Activated CD4-positive, alpha-beta memory T cell treated with anti-CD3 and anti-CD28 coated beads for 36 hours (primary cell): ENCODE measurements at regions not wholly inside any gene's neighbourhood (a gene's known extent, or its start where the extent isn't known, plus 50 kb on each side); places are given as distances from the start of the nearest gene placed in this dataset.
"Not testable (repeated sequence)": the region's sequence is repeated elsewhere in the genome, so short reads cannot be mapped to it uniquely, and the experiment has no call there.

Experiments used
- CTCF ChIA-PET: fragments of 350-600 bp; sonication (Branson Sonifier 250); formaldehyde crosslinking; loops from one replicate; lab custom pipeline; 2021; ENCODE audit warnings: antibody characterized with exemption, inconsistent platforms; lab: Charles Lee
- POLR2A ChIA-PET: fragments of 350-600 bp; sonication (Branson Sonifier 250); formaldehyde crosslinking; loops from one replicate; lab custom pipeline; 2021; ENCODE audit warnings: antibody characterized with exemption; lab: Charles Lee
- DNase-seq: peaks from one replicate; pipeline ENCODE4 v3.0.0-alpha.2; 2020
- H3K27ac Mint-ChIP-seq: one replicate; pipeline ENCODE4 v1.8.0; 2021; ENCODE audit warnings: mixed read lengths
- H3K27me3 Mint-ChIP-seq: one replicate; pipeline ENCODE4 v1.8.0; 2021; ENCODE audit warnings: mixed read lengths
- H3K36me3 Mint-ChIP-seq: one replicate; pipeline ENCODE4 v1.8.0; 2021; ENCODE audit warnings: mixed read lengths
- H3K4me1 Mint-ChIP-seq: one replicate; pipeline ENCODE4 v1.8.0; 2021; ENCODE audit warnings: low read depth, mixed read lengths
- H3K4me3 Mint-ChIP-seq: one replicate; pipeline ENCODE4 v1.8.0; 2021; ENCODE audit warnings: mild to moderate bottlenecking, mixed read lengths
- H3K9me3 Mint-ChIP-seq: one replicate; pipeline ENCODE4 v1.8.0; 2021; ENCODE audit warnings: mixed read lengths
- intact Hi-C: fragments of 100-400 bp; cut with micrococcal nuclease; formaldehyde crosslinking; loops from one replicate; pipeline ENCODE4 v1.15.1; 2023

DNA sequence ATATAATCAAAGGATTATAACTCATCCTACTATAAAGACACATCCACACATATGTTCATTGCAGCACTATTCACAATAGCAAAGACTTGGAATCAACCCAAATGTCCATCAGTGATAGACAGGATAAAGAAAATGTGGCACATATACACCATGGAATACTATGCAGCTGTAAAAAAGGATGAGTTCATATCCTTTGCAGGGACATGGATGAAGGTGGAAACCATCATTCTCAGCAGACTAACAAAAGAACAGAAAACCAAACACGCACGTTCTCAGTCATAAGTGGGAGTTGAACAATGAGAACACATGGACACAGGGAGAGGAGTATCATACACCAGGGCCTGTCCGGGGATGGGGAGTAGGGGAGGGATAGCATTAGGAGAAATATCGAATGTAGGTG lies 253.0 kb upstream of the ID4 start:
- CTCF ChIA-PET, H3K4me1 Mint-ChIP-seq, H3K27ac Mint-ChIP-seq, H3K4me3 Mint-ChIP-seq, H3K27me3 Mint-ChIP-seq, intact Hi-C loops, POLR2A ChIA-PET, DNase-seq, H3K36me3 Mint-ChIP-seq: not testable (repeated sequence)
- H3K9me3 Mint-ChIP-seq: peaks cover 15% of the 10 kb centered on the region

DNA sequence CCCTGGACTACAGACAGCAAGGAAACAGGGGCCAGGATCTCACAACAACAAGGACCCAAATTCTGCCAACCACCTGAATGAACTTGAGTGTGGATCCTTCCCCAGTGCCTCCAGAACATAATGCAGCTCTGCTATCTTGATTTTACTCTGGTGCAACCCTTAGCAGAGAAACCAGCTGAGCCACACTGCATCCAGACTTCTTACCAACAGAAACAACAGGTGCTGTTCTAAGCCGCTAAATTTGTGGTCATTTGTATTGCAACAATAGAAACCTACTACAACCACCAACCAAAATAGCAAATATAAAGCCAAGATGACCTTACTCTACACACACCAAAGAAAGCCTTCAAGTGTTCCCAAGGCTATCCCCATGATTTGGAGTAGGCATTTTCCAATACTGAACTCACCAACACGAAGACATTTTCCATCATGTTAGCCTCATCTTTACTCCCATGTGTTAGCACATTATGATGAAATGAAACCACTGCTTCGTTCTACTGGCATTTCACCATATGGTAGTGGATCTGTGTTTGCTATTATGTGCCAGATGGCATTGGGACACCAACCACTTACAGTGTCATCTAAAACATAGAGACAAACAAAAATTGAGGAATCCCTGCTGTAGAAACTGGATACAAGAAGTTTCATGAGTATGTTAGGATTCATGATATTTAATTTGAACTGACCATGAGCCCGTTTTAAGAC lies 249.8 kb upstream of the ID4 start:
- no peaks in the 10 kb centered on the region for H3K4me1 Mint-ChIP-seq
- DNase-seq: no peak
- POLR2A ChIA-PET: no interaction called here
- intact Hi-C loops: no loop called here
- peaks cover 9% of the 10 kb centered on the region for H3K9me3 Mint-ChIP-seq
- H3K4me3 Mint-ChIP-seq: no peak overlapping the region
- CTCF ChIA-PET: no interaction called here
- no peak overlapping the region for H3K27ac Mint-ChIP-seq
- no peaks in the 10 kb centered on the region for H3K36me3 Mint-ChIP-seq
- H3K27me3 Mint-ChIP-seq: no peaks in the 10 kb centered on the region

DNA sequence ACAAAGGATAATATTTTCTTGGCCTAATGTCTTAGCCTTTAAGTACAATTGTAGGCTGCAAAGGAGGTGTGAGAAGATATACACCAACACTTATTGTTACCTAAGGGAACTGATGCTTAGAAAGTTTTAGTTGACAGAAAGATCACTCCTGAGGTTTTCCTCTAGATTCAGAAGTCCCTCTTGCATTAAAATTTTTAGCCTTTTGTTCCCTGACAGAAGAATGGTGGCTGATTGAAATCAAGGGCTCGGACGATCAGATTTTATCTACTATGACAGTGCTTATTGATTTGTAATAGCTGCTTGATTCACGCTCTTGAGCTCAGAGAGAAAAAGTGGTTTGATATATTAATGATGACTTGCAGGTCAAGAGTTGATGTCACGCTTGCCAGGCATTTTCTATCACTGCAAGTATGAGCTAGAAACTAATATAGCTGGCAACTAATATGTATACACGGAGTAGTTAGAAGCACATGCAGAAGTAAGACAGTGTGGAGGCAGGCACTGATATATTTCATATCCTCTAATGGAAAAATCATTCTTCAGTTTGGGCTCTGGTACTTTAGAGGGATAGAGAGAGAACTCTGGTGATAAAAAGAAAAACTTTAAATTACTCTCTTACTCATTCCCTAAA lies 246.6 kb upstream of the ID4 start:
- DNase-seq: no peak
- peaks cover 5% of the 10 kb centered on the region for H3K9me3 Mint-ChIP-seq
- POLR2A ChIA-PET: no interaction called here
- H3K27ac Mint-ChIP-seq: no peak overlapping the region
- H3K36me3 Mint-ChIP-seq: no peaks in the 10 kb centered on the region
- intact Hi-C loops: no loop called here
- H3K4me1 Mint-ChIP-seq: no peaks in the 10 kb centered on the region
- H3K4me3 Mint-ChIP-seq: no peak overlapping the region
- CTCF ChIA-PET: no interaction called here
- H3K27me3 Mint-ChIP-seq: no peaks in the 10 kb centered on the region

DNA sequence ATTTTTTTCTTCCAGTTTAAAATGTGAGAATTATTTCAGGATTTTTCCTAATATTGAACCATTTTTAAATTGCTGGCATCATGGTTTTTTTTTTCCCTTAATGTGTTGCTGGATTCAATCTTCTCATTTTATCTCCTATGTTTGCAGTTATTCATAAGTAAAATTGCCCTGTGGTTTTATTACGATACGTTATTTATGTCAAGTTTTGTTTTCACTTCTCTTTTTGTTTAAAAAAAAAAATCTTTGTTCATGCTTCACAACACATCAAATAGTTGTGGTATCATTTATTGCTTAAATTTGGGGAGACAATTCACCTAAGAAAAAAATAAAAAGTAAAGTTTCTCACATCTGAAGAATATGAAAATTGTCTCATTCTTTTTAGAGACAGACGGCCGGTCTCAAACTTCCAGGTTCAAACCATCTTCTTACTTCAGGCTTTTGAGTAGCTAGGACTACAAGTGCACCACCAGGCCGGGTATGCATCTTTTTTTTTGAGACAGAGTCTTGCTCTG lies 239.3 kb upstream of the ID4 start:
- Mint-ChIP-seq H3K27me3 (no peaks in the 10 kb centered on the region), H3K36me3 (no peaks in the 10 kb centered on the region), H3K4me3 (no peak overlapping the region), H3K27ac (no peak overlapping the region), H3K4me1 (no peaks in the 10 kb centered on the region), H3K9me3 (no peaks in the 10 kb centered on the region)
- CTCF ChIA-PET: no interaction called here
- POLR2A ChIA-PET: no interaction called here
- intact Hi-C loops: no loop called here
- DNase-seq: no peak

DNA sequence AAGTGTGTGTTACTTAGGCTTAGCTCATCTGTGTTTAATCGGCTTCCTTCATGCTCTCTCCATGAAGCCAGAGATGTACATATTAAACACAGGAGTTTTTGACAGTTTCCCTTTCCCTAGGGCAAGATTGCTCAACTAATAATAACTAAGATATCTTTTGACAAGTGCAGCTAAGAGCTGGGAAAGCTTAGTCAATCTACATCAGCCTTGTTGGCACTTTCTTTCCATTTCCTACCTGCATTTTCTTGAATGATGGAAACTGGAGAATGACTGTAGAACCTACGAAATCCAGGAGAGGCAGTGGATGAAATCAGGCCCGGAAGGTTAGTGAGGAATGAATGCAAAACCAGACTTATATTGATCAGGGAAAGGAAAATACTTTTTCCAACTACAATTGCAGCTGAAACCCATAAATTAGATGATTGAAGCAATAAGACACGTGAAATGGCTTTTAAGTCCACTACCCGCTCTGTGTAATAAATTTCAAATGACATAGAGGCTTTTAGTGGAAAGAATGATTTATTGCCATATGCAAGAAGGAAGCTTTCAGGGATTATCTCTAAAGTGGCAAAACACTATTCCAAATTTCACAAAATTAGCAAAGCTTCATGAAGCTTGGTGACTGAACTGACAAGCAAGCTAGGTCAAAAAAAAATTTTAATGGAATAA lies 237.2 kb upstream of the ID4 start:
- POLR2A ChIA-PET: no interaction called here
- Mint-ChIP-seq H3K9me3 (no peaks in the 10 kb centered on the region), H3K27ac (no peak overlapping the region), H3K4me3 (no peak overlapping the region), H3K4me1 (no peaks in the 10 kb centered on the region), H3K36me3 (no peaks in the 10 kb centered on the region), H3K27me3 (no peaks in the 10 kb centered on the region)
- no peak for DNase-seq
- intact Hi-C loops: no loop called here
- CTCF ChIA-PET: no interaction called here

DNA sequence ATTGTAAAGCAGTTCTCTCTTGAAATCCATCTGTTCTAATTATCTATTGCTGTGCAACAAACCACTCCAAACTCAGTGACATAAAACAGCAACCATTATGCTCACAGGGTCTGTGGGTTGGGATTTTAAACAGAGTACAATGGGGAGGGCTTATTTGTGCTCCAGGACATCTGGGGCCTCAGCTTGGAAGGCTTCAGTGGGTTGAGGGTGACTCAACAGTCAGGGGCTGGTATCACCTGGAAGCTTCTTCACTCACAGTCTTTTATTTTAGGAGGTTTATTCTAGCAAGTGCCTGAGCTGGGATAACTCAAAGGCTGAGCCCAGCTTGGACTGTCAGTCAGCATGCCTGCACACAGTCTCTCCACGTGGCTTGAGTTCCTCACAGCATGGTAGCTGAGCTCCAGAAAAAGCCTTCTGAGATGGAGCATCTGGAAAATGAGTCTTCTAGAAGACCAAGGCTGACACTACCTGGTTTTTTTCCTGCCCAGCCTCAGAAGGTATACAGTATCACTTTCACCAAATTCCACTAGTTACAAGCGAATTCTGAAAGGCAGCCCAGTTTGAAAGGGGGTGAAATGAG lies 234.6 kb upstream of the ID4 start:
- no peak overlapping the region for H3K27ac Mint-ChIP-seq
- no peaks in the 10 kb centered on the region for H3K9me3 Mint-ChIP-seq
- no peaks in the 10 kb centered on the region for H3K4me1 Mint-ChIP-seq
- intact Hi-C loops: no loop called here
- no peak for DNase-seq
- CTCF ChIA-PET: no interaction called here
- POLR2A ChIA-PET: no interaction called here
- no peak overlapping the region for H3K4me3 Mint-ChIP-seq
- no peaks in the 10 kb centered on the region for H3K27me3 Mint-ChIP-seq
- no peaks in the 10 kb centered on the region for H3K36me3 Mint-ChIP-seq

DNA sequence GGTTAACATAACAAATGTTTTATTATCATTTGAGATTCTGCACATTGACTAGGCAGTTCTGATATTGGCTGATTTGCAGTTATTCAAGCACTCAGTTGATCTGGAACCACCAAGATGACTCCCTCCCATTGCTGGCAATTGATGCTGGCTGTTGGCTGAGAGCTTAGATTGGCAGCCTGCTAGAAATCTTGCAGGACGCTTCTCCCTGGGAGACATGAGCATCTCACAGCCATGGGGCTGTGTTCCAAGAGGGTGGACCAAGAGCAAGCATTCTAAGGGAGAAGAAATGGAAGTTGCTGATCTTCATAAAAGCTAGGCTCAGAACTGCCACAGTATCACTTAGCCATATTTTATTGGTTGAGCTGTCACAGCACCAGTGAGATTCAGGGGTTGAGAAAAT lies 233.4 kb upstream of the ID4 start:
- intact Hi-C loops: no loop called here
- H3K27me3 Mint-ChIP-seq: no peaks in the 10 kb centered on the region
- no peak overlapping the region for H3K27ac Mint-ChIP-seq
- no peaks in the 10 kb centered on the region for H3K4me1 Mint-ChIP-seq
- H3K9me3 Mint-ChIP-seq: no peaks in the 10 kb centered on the region
- no peak for DNase-seq
- ChIA-PET POLR2A (no interaction called here), CTCF (no interaction called here)
- no peak overlapping the region for H3K4me3 Mint-ChIP-seq
- H3K36me3 Mint-ChIP-seq: no peaks in the 10 kb centered on the region

DNA sequence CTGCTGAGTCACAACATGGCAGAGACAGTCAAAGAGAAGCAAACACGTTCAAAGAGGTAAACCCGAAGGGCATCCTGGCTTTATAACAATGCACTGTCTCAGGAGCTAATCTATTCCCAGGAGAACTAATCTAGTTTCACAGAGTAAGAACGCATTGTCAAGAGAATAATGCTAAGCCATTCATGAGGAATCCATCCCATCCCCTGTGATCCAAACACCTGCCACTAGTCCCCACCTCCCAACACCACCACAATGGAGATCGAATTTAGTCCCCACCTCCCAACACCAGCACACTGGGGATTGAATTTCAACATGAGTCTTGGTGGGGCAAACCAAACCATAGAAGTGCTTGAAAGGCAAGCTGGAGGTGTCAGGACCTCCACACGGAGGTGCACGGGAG lies 231.5 kb upstream of the ID4 start:
- no peaks in the 10 kb centered on the region for H3K27me3 Mint-ChIP-seq
- intact Hi-C loops: no loop called here

DNA sequence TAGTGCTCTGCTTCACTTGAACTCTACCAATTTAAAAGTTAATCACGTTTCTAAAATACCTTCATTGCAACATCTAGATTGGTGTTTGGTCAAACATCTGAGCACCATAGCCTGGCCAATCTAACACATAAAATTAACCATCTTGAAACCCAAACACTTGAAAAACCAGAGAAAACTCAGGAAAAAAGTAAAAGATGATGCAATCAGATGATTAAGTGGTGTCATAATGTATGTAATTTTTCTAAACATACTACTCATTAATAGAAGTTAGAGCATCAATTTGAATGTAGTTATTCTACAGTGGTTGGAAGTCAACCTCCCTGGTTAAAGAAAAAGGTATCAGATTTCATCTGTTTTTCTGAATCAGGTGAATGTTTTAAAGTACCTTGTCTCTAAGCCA lies 228.6 kb upstream of the ID4 start:
- no peak overlapping the region for H3K27ac Mint-ChIP-seq
- no peak overlapping the region for H3K4me3 Mint-ChIP-seq
- H3K36me3 Mint-ChIP-seq: peaks cover 2% of the 10 kb centered on the region
- intact Hi-C loops: no loop called here
- no peaks in the 10 kb centered on the region for H3K27me3 Mint-ChIP-seq
- POLR2A ChIA-PET: no interaction called here
- DNase-seq: no peak
- CTCF ChIA-PET: no interaction called here
- H3K4me1 Mint-ChIP-seq: no peaks in the 10 kb centered on the region
- peaks cover 7% of the 10 kb centered on the region for H3K9me3 Mint-ChIP-seq

More for the DNA sequence above, 231.5 kb upstream of the ID4 start:
- no peaks in the 10 kb centered on the region for H3K4me1 Mint-ChIP-seq
- POLR2A ChIA-PET: no interaction called here
- no peak overlapping the region for H3K27ac Mint-ChIP-seq
- DNase-seq: no peak
- no peaks in the 10 kb centered on the region for H3K36me3 Mint-ChIP-seq
- no peak overlapping the region for H3K4me3 Mint-ChIP-seq
- CTCF ChIA-PET: no interaction called here
- H3K9me3 Mint-ChIP-seq: no peaks in the 10 kb centered on the region

DNA sequence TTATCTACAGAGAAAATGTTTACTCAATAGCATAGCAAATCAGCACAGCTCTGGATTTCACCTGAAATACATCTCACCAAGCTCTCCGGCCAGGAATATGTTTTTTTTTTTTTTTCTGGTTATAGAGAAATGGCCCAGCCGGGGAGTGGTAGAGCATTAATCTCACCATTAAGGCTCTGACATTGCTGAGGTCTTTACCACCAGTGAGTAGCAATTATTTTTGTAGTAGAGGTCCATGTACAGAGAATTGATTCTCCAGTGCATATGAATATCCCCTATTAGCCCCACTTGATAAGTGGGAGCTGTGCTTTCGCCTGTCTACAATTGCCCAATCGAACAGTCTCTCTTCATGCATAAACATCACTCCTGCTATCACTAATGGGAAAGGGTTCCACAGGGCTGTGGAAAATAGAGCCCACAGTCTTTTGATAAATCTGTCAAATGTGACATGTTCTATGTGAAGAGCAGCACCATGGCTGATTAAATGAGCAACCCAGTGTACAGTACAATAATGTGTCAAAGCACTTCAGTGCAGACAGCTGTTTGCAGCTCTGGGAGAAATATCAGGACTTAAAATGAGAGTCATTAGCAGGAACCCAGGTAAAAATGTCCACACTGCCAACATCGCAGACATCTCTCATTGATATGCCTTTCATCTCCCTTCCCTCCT lies 227.1 kb upstream of the ID4 start:
- Mint-ChIP-seq H3K27me3 (no peaks in the 10 kb centered on the region), H3K36me3 (peaks cover 2% of the 10 kb centered on the region), H3K4me3 (no peak overlapping the region), H3K9me3 (peaks cover 9% of the 10 kb centered on the region), H3K27ac (no peak overlapping the region), H3K4me1 (no peaks in the 10 kb centered on the region)
- DNase-seq: no peak
- intact Hi-C loops: no loop called here
- ChIA-PET CTCF (no interaction called here), POLR2A (no interaction called here)

DNA sequence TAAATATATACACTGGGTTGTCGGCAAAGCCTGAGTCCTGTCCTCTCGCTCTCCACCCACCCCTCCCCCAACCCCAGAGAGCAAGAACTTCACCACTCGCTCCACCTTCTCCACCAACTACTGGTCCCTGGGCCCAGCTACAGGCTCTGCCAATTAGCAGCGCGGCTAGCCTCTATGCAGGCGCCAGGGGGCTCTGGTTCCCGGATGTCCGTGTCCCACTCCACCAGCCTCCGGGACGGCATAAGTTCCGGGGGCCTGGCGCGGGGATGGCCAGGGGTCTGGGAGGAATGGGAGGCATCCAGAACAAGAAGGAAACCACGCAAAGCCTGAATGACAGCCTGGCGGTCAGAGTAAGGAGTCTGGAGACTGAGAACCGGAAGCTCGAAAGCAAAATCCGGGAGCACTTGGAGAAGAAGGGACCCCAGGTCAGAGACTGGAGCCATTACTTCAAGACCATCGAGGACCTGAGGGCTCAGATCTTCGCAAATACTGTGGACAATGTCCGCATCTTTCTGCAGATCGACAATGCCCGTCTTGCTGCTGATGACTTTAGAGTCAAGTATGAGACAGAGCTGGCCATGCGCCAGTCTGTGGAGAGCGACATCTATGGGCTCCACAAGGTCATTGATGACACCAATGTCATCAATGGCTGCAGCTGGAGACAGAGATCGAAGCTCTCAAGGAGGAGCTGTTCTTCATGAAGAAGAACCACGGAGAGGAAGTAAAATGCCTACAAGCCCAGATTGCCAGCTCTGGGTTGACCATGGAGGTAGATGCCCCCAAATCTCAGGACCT lies 224.3 kb upstream of the ID4 start:
- CTCF ChIA-PET, H3K4me1 Mint-ChIP-seq, DNase-seq, H3K27ac Mint-ChIP-seq, POLR2A ChIA-PET, intact Hi-C loops, H3K4me3 Mint-ChIP-seq, H3K36me3 Mint-ChIP-seq, H3K27me3 Mint-ChIP-seq: not testable (repeated sequence)
- peaks cover 20% of the 10 kb centered on the region for H3K9me3 Mint-ChIP-seq
